ENCODE measurements at regions not wholly inside any gene's neighbourhood (a gene's known extent, or its start where the extent isn't known, plus 50 kb on each side); places are given as distances from the start of the nearest gene placed in this dataset.

- Histone ChIP-seq H3K4me3 (no peak overlapping the region), H3K36me3 (ENCODE audit: insufficient read depth in 1 of 2, low read depth in 1 of 2) (no peaks in the 10 kb centered on the region), H3K27me3 (ENCODE audit: insufficient read depth in 3 of 3, low read length in 2 of 3) (no peaks in the 10 kb centered on the region), H3K4me1 (no peaks in the 10 kb centered on the region), H3K9me3 (no peaks in the 10 kb centered on the region), H3K27ac (no peak overlapping the region)
- WGBS, 3 donors, result 94 to 100% (median 100%) methylated on average over 1 of the region's 1 CpG
- no peak for DNase-seq
- intact Hi-C loops (cut with DNase I), result no loop called here
- no peak for TF ChIP-seq CTCF (IDR thresholded peaks at IDR 0.05)
- ATAC-seq, result no peak
Observed at GRCh38 chr3:164387236-164387635, 691.1 kb downstream of the SI start.

- DNase-seq, result no peak
- Histone ChIP-seq H3K9me3 (no peaks in the 10 kb centered on the region), H3K36me3 (ENCODE audit: insufficient read depth in 1 of 2, low read depth in 1 of 2) (no peaks in the 10 kb centered on the region), H3K4me1 (no peaks in the 10 kb centered on the region), H3K4me3 (no peak overlapping the region), H3K27me3 (ENCODE audit: insufficient read depth in 3 of 3, low read length in 2 of 3) (no peaks in the 10 kb centered on the region), H3K27ac (no peak overlapping the region)
- TF ChIP-seq CTCF (IDR thresholded peaks at IDR 0.05), result no peak
- no peak for ATAC-seq
- WGBS, 3 donors, result 85 to 87% (median 86%) methylated on average over 3 of the region's 3 CpGs
- intact Hi-C loops (cut with DNase I), result no loop called here
Observed at GRCh38 chr3:164380156-164380555, 698.1 kb downstream of the SI start.

GRCh38 chr3:164377466-164377865, 700.8 kb downstream of the SI start:
- H3K9me3 ChIP-seq, result no peaks in the 10 kb centered on the region
- 44 to 53% (median 53%) methylated on average over 2 of the region's 2 CpGs for WGBS, 3 donors
- intact Hi-C loops (cut with DNase I), result no loop called here
- TF ChIP-seq CTCF (IDR thresholded peaks at IDR 0.05), result no peak
- H3K27ac ChIP-seq, result no peak overlapping the region
- ATAC-seq (no peak), DNase-seq (no peak)
- no peaks in the 10 kb centered on the region for H3K36me3 ChIP-seq (ENCODE audit: insufficient read depth in 1 of 2, low read depth in 1 of 2)
- H3K4me3 ChIP-seq, result no peak overlapping the region
- H3K27me3 ChIP-seq (ENCODE audit: insufficient read depth in 3 of 3, low read length in 2 of 3), result no peaks in the 10 kb centered on the region
- no peaks in the 10 kb centered on the region for H3K4me1 ChIP-seq

GRCh38 chr3:164375995-164376394, 702.3 kb downstream of the SI start:
- Histone ChIP-seq H3K27ac (no peak overlapping the region), H3K27me3 (ENCODE audit: insufficient read depth in 3 of 3, low read length in 2 of 3) (no peaks in the 10 kb centered on the region), H3K4me3 (no peak overlapping the region), H3K4me1 (no peaks in the 10 kb centered on the region), H3K9me3 (no peaks in the 10 kb centered on the region), H3K36me3 (ENCODE audit: insufficient read depth in 1 of 2, low read depth in 1 of 2) (no peaks in the 10 kb centered on the region)
- no peak for ATAC-seq
- WGBS, 3 donors, result 77 to 92% (median 82%) methylated on average over 1 of the region's 1 CpG
- TF ChIP-seq CTCF (IDR thresholded peaks at IDR 0.05), result no peak
- DNase-seq, result no peak
- intact Hi-C loops (cut with DNase I), result no loop called here

DNA sequence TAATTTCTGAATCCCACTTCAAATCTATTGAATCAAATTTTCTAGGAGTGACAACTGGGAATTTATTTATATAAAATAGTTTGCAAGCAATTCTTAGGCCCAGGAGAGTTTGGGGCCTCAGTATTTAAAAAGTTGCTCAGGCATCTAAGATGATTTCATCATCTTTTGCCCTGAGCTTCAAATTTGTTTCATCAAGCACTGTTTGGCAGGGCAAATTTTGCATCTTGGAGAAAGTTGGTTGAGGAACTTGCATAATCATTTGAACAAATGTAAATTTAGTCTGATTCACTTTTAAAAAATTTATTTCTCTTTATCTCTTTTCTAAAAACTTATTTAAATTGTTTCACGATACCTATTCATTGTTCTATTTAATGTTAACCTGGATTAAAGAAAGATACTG, 702.8 kb downstream of the SI start:
- Histone ChIP-seq H3K9me3 (no peaks in the 10 kb centered on the region), H3K27me3 (ENCODE audit: insufficient read depth in 3 of 3, low read length in 2 of 3) (no peaks in the 10 kb centered on the region), H3K4me1 (no peaks in the 10 kb centered on the region), H3K27ac (no peak overlapping the region), H3K36me3 (ENCODE audit: insufficient read depth in 1 of 2, low read depth in 1 of 2) (no peaks in the 10 kb centered on the region), H3K4me3 (no peak overlapping the region)
- DNase-seq, result no peak
- no peak for ATAC-seq
- WGBS, 3 donors, result 54 to 100% (median 93%) methylated on average over 1 of the region's 1 CpG
- intact Hi-C loops (cut with DNase I), result no loop called here
- no peak for TF ChIP-seq CTCF (IDR thresholded peaks at IDR 0.05)

Data from psoas muscle (tissue), 7 donors.